HG02884 (cell line): ENCODE measurements at regions not wholly inside any gene's neighbourhood (a gene's known extent, or its start where the extent isn't known, plus 50 kb on each side); places are given as distances from the start of the nearest gene placed in this dataset.

Source experiments
- ATAC-seq: cut with Tn5 transposase; IDR thresholded peaks from one replicate; pipeline ENCODE4 v1.9.1; 2021; ENCODE audit warnings: mild to moderate bottlenecking, moderate library complexity; ENCODE audit not compliant: unreplicated experiment

GRCh38 chr5:152853361-152853760, 448.3 kb upstream of the NMUR2 start:
- ATAC-seq: no peak

GRCh38 chr5:152855441-152855840, 450.4 kb upstream of the NMUR2 start:
- ATAC-seq: no peak

GRCh38 chr5:152861231-152861630, 456.2 kb upstream of the NMUR2 start:
- no peak for ATAC-seq

GRCh38 chr5:152864447-152864846, 459.4 kb upstream of the NMUR2 start:
- ATAC-seq: no peak

GRCh38 chr5:152864991-152865390, 459.9 kb upstream of the NMUR2 start:
- no peak for ATAC-seq

- no peak for ATAC-seq
Measured at GRCh38 chr5:152869971-152870370, 464.9 kb upstream of the NMUR2 start.

GRCh38 chr5:152882621-152883020, 477.5 kb upstream of the NMUR2 start:
- ATAC-seq: no peak

- ATAC-seq: no peak
Measured at GRCh38 chr5:152883066-152883775, 478.1 kb upstream of the NMUR2 start.

- no peak for ATAC-seq
Measured at GRCh38 chr5:152884006-152884405, 478.9 kb upstream of the NMUR2 start.

GRCh38 chr5:152900332-152900731, 495.3 kb upstream of the NMUR2 start:
- no peak for ATAC-seq

GRCh38 chr5:152901754-152902153, 496.7 kb upstream of the NMUR2 start:
- ATAC-seq: no peak

GRCh38 chr5:152905286-152905685, 500.2 kb upstream of the NMUR2 start:
- no peak for ATAC-seq

GRCh38 chr5:152907488-152908245, 502.6 kb upstream of the NMUR2 start:
- ATAC-seq: no peak

- ATAC-seq: no peak
Measured at GRCh38 chr5:152912924-152913323, 507.8 kb upstream of the NMUR2 start.

GRCh38 chr5:152932621-152933020, 527.5 kb upstream of the NMUR2 start:
- no peak for ATAC-seq

- no peak for ATAC-seq
Measured at GRCh38 chr5:152933056-152933455, 528.0 kb upstream of the NMUR2 start.

- ATAC-seq: no peak
Measured at GRCh38 chr5:152938630-152939029, 533.6 kb upstream of the NMUR2 start.

- no peak for ATAC-seq
Measured at GRCh38 chr5:152942633-152943336, 537.7 kb upstream of the NMUR2 start.

- ATAC-seq: no peak
Measured at GRCh38 chr5:152953788-152954483, 536.5 kb upstream of the GRIA1 start.

GRCh38 chr5:152956943-152957613, 533.4 kb upstream of the GRIA1 start:
- no peak for ATAC-seq
